Body of pancreas (tissue), 4 donors: ENCODE measurements at regions not wholly inside any gene's neighbourhood (a gene's known extent, or its start where the extent isn't known, plus 50 kb on each side); places are given as distances from the start of the nearest gene placed in this dataset.

Experiments
- CTCF ChIP-seq, 7 experiments: fragments of 450-650 bp in 4 of 7; fragments of 200-600 bp in 3 of 7; sonication (generic) in 3 of 7; IDR thresholded peaks; one replicate each; pipeline ENCODE4 v1.5.1; 2016 to 2019; ENCODE audit warnings: antibody characterized with exemption in 7 of 7
- POLR2A ChIP-seq, 3 donors: fragments of 450-650 bp; IDR thresholded peaks; one replicate each; pipeline ENCODE4 v1.6.1; 2016; ENCODE audit warnings: antibody characterized with exemption in 3 of 3, mild to moderate bottlenecking in 2 of 3

- TF ChIP-seq CTCF (IDR thresholded peaks at IDR 0.05) = no peak
- no peak for TF ChIP-seq POLR2A (IDR thresholded peaks at IDR 0.05)
Measured at GRCh38 chr1:29501227-29501976, 265.1 kb downstream of the PTPRU start.
